Astrocyte of the hippocampus (primary cell): ENCODE measurements at regions not wholly inside any gene's neighbourhood (a gene's known extent, or its start where the extent isn't known, plus 50 kb on each side); places are given as distances from the start of the nearest gene placed in this dataset.
A peak's percentile ranks its signal among the peaks of the same experiment; 100 is the strongest.
"Not testable (repeated sequence)": the region's sequence is repeated elsewhere in the genome, so short reads cannot be mapped to it uniquely, and the experiment has no call there.

Source experiments
- DNase-seq: peaks from one replicate; pipeline ENCODE4 v3.0.0; 2011; ENCODE audit warnings: low read depth, low spot score

DNA sequence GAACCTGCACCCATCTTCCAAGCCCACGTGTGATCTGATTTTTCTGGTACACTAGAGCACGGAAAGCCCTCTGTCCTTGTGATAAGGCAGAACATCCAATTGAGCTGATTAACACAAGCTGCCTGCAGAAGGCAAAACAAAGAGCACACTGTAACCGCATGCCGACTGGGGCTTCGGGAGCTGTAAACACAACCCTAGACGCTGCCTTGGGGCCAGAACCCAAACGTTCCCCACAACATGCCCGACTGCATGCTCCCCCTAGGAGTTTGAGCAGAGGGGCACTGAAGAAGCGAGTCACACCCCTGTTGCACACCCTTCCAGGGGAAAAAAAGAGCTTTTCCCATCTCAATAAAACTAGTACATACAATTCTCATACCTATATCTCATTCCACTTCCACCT lies 470.7 kb downstream of the HTR1B start:
- DNase-seq: no peak

DNA sequence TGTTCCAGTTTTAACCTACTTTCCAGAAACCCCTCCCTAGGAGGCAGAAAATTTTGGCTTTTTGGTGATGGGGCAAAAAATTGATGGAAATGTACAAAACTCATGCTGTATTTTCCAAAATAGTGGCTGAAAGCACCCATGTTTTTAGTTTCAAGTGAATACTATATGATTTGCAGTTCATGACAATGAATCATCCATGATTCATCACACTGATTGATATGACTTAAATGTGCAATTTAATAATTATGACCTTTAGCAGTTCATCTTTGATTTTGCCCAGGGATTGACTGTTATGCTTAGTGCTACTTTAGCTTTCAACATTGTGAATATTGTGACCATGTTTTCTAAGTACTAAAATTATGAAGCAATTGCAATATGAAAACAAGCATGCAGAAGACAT lies 478.7 kb downstream of the HTR1B start:
- DNase-seq: no peak

DNA sequence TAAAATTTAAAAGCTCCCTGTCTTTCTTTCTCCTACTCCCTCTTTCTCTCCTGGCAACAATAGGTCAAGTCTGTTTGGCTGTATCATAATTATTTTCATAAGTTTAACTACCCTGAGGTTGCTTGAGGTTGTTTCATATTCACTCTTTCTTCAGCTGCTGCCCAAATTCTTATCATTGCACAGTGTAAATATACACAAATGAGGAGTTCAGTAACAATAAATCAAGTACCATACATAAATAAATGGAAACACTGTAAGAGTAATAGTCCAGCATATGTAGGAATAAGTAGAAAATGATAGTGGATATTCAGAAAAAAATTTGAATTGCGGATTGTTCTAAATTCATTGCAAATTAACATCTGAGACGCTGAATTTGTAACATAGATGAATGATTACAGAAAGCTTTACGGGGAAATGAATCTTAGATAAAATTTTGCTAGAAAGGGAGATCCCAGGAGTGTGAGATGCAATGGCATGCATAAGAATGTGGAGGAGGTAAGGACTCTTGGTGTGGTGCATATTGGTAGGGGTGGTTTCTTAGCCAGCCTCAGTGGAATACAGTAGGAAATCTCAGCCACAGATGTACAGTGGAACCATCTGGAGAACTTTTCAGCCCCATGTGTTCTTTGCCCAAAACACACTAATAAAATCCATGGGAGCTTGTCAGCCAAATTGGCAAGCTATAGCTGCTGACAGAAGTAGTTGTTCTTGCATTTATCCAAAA lies 480.7 kb downstream of the HTR1B start:
- DNase-seq: no peak

DNA sequence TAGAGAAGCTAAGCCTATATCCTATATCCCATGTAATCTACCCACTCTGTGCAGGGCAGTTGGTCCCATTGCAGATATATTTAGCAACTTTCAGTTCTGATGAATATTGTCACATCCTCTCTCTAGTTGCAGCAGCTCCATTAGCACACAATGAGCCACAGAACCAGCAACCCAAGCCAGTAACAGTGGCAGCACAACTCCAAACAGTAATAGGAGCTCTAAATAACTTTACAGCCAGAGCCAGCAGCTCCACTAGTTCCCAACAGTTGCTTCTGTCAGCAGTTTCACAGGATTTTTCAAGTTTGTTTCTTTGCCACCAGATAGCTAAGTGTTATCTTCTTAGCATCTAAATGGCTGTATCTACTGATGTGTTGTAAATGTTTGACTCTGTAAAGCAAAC lies 490.8 kb downstream of the HTR1B start:
- no peak for DNase-seq

DNA sequence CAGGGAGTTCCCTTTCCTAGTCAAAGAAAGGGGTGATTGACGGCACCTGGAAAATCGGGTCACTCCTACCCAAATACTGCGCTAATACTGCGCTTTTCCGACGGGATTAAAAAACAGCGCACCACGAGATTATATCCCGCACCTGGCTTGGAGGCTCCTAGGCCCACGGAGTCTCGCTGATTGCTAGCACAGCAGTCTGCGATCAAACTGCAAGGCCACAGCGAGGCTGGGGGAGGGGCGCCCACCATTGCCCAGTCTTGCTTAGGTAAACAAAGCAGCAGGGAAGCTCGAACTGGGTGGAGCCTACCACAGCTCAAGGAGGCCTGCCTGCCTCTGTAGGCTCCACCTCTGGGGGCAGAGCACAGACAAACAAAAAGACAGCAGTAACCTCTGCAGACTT lies 504.1 kb downstream of the HTR1B start:
- DNase-seq: not testable (repeated sequence)

DNA sequence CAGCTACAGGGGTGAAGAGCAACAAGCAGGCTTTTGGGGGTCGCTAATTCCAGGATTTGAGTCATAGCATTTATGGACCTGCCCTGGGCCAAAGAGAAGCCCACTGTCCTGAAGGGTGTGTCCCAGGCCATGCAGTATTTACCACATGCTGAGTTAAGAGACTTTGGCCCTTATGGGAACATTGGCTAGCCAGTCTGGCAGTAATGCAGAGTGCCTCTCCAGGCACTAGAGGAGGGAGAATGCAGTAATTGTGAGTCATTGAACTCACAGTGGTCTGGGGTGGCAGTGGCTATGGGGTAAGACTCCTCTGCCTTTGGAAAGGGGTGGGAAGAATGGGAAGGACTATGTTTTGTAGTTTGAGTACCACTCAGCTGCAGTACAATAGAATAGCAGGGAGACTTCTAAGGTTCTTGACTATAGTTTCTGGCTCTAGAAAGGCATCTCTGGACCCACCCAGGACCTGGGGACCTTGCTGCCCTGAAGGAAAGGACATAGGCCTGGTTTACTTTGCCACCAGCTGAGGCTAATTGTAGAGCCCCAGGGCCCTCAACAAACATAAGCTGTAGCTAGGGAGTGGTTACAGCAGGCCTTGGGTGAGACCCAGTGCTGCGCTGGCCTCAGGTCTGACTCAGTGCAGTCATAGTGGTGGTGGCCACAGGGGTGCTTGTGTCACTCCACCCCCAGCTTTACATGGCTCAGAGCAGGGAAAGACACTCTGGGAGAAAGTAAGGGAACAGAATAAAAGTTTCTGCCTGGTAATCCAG lies 520.9 kb downstream of the HTR1B start:
- DNase-seq: no peak

DNA sequence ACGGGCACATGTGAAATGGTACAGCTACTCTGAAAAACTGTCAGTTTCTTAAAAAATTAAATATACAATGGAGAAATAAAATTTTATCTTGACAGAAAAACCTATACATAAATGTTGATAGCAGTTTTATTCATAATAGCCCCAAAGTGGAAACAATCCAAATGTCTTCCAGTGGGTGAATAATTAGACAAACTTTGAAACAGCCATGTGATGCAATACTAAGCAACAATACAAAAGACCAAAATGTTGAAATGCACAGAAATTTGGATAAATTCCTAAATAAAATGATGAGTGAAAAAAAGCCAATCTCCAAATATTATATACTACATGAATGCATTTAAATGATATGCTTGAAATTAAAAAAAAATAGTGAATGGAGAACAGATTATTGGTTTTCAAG lies 523.1 kb downstream of the HTR1B start:
- no peak for DNase-seq

DNA sequence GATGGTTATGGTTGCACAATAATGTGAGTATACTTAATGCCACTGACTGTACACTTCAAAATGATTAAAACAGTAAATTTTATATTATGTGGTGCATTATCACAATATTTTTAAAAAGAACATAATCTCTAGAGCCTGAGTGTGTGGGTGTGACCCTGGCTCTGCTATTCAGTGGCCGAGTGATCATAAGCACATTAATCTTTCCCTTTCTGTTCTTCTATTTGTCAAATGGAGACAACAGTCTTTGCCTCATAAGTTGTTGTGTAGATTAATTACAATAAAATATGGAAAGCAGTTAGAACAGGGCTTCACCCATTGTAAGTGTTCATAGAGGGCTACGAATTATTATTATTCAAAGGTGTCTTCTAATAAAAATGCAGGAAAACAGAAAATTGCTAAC lies 548.6 kb downstream of the HTR1B start:
- no peak for DNase-seq

DNA sequence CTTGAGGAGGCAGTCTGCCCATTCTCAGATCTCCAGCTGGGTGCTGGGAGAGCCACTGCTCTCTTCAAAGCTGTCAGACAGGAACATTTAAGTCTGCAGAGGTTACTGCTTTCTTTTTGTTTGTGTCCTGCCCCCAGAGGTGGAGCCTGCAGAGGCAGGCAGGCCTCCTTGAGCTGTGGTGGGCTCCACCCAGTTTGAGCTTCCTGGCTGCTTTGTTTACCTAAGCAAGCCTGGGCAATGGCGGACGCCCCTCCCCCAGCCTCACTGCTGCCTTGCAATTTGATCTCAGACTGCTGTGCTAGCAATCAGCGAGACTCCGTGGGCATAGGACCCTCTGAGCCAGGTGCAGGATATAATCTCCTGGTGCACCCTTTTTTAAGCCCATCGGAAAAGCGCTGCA lies 557.8 kb downstream of the HTR1B start:
- not testable (repeated sequence) for DNase-seq

DNA sequence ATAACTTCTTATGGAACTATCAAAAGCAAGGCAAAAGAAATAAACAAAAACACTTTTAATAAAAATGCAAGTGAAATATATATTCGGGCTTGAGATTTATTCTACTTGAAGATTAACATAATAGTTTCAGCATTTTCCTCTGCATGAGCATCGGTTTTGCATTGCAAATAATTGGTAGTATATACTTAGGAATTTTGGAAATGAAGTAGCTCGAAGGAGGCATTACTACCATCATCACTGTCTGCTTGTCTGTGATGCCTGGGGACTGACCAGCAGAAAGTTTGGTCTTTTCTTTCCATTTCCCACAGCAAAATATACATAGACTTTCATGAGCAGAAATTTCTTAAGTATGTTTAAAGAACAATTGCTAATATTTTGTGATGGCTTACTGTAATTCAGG lies 570.7 kb downstream of the HTR1B start:
- no peak for DNase-seq

DNA sequence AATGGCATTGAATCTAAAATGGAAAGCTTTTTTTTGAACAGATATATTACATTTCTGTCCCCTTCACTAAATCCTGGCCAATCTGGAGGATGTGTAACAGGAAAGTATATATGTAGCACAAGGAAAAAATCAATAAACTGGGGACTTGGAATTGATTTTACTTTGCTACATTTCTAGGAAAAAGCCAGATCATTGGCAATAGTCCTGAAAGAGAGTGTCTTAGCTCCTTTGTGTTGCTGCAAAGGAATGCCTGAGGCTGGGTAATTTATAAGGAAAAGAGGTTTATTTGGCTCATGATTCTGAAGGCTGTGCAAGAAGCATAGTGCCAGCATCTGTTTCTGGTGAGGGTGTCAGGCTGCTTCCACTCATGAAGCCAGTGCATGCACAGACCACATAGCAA lies 574.9 kb downstream of the HTR1B start:
- DNase-seq: no peak

DNA sequence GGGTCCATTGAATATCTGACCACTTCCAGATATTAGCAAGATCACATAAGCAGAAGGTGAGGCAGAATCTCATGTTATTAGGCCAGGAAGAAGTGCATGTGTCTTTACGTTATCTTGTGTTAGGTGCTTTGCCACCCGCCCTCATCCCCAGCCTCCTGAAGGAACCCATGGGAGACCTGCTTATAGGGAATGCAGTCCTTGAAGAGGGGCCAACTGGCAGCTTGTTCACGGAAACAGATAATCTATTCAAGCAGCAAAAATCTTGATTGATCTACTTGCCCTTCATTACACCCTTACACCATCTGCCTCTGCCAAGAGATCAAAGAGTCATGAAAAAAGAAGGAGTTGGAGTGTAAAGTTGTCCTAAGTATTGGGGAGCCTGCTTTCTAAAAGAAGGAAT lies 576.4 kb downstream of the HTR1B start:
- no peak for DNase-seq

DNA sequence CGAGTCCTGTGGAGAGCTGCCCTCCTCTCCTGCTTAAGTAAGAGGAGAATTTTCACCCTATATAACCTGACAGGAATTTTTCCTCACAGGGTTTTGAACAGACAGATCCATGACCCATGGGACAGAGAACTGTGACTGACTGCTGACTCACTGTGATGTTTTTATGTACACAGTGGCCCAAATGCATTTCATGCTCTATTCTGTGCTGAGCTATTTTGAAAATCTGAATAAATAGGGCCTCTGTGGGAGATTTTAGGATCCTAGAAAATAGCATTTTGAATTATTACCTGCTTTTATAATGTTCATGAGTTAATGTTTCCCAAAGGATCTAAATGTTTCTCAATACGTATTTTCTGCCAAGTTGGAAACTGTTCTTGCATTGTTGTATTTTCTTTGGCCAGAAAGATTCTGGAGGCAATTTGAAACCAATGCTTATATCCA lies 577.4 kb downstream of the HTR1B start:
- DNase-seq: no peak

DNA sequence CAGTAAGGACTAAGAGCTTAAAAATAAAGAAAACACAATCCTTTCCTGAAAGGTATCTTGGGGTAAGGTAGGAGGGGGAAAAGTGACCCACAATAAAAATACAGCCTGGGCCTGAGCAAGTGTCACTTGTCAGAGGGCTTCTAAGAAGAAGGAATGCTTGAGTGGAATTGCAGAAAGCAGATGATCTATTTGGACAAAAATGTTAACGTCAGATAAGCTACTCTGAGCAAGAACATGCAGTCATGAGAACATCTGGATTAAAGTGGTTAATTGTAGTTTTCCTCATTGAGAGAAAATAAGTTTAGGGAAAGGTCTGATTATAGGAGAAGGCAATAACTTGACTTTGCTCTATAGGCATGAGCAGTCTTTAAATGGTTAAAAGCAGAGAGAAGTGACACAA lies 581.9 kb downstream of the HTR1B start:
- no peak for DNase-seq

DNA sequence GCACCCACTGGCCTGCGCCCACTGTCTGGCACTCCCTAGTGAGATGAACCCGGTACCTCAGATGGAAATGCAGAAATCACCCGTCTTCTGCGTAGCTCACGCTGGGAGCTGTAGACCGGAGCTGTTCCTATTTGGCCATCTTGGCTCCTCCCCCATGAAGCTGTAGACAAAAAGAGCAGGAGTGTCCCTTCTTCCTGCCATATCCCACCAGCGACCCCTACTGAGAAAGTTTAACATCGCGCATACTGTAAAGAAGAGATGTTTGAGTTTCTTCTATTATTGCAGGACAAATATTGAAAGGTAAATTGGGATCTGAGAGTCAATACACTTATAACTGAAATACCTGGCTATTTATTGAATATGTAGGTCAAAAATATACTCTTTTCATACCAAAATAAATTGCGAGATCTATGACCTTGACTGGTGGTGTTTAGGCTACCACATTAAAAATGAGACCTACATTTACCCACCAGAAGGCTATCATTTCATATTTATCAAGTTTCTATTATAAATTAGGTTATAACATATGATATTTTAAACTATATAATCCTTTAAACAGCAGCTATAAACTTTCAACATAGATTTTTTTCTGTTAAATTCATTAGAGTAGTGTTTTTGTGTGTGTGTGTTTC lies 586.3 kb downstream of the HTR1B start:
- no peak for DNase-seq

DNA sequence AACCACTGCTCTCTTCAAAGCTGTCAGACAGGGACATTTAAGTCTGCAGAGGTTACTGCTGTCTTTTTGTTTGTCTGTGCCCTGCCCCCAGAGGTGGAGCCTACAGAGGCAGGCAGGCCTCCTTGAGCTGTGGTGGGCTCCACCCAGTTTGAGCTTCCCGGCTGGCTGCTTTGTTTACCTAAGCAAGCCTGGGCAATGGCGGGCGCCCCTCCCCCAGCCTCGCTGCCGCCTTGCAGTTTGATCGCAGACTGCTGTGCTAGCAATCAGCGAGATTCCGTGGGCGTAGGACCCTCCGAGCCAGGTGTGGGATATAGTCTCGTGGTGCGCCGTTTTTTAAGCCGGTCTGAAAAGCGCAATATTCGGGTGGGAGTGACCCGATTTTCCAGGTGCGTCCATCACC lies 586.9 kb downstream of the HTR1B start:
- not testable (repeated sequence) for DNase-seq

DNA sequence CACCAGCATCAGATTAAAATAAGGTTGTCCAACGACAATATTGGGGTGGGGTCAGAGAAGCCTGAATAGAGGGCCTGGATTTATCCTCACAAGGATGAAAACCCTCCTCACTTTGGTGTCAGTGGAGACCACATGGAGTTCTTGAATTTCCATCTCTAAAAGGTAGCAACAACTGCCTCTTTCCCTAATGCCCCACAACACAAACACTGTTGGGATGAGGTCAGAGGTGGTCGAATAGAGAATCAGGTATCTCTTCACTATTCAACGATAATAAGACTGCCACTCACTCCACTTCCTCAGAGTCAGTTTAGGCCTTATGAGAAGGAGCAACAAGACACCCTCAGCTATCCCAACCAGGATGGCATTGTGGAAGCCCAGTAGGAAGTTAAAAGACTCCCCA lies 596.1 kb downstream of the HTR1B start:
- no peak for DNase-seq

DNA sequence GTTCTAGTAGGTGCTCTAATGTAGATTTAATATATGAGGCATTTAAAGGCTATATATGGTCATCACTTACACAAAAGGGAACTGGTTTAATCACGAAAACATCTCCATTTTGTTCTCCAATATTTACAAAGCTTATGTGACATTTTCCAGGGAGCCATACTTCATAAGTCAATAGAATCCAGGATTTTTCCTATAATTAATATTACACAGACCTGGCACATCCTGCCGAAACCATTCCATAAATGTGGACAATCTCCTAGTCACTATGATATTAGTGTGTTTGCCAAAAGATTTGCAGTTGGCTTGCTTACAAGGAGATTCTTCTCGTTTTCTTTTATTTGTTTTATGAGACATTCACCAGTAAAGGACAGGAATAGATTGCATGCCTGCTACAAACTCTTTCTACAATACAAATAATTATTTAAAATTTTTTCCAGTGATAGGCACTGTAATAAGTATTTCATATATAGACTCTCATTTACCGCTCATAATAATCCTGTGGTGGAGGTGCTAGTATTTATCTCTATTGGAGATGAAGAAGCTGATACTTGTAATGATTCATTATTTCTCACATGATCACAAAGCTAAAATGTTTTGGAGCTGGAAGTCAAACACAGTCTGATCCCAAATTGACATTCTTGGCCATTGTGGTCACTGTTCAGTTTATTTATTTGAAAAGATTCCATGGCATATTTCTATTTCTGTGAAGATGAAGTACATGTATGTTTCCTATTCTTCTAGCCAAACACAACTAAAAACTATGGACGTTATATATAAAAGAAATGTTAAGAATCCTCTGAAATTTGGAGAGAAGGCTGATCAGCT lies 597.0 kb downstream of the HTR1B start:
- no peak for DNase-seq

DNA sequence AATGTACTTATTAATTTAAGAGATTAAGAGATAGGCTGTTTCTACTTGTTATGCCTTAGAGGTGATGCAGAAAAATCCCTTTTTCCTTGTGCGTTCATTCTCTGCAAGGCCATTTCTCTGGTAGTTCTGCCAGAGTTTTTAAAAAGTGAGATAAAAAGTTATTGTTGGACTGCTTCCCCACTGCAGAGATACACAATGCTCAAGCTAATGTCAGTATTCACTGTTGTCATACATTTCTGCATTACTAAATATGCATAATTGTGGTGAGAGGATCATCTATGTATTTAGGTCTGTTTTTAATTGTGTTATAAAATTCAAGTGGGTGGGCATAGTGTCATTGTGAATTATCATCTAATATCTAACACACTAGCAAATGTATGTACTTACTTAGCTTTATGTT lies 600.4 kb downstream of the HTR1B start:
- no peak for DNase-seq

DNA sequence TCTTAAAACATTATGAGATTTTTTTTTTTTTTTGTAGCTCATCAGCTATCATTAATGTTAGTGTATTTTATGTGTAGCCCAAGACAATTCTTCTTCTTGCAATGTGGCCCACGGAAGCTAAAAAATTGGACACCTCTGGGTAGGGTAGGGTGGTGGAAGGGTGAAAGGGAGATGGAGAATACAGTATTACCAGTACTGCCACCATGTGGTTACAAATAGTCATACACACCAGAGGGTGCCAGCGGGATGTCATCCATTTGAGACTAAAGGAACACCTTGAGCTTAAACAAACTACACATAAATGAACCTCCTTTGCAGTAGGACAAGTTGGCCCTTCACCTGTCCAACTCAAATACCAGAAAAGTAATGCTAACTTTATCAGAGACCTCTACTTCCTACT lies 601.9 kb downstream of the HTR1B start:
- no peak for DNase-seq

DNA sequence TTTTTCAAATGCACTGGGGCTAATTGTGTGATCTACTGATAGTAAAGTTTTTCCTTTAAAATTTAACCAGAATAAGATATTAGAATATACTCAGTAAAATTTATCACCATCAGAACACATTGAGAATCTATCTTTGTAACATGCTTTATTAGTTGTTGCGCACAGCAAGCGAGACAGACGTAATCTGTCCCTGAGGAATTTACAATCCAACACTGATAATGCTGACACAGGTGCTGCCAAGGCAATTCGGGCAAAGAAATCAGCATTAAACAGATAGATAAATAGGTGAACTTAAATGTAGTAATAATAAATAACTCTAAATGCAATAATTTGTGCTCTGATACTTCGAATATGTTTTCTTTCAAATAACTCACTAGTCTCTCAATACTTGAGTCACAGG lies 607.2 kb downstream of the HTR1B start:
- no peak for DNase-seq

DNA sequence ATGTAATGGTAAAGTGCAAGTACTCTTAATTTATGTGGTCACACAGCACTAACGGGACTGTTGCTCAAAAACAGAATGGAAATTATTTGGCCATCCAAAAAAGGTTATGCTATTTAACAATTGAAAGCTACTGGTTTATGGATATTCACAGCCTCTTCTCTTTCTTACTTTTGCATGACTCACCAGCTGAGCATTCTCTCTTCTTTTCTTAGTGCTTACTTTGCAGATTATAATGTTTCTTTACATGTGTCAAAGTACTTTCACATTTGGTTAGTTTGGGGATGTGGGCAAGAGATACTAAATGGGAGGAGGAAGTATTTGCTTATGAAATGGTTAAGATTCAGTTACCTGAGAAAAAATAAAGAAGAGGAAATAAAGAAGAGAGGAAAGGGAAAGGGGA lies 610.5 kb downstream of the HTR1B start:
- DNase-seq: peak; percentile 26
